K562 (cell line): ENCODE measurements at regions not wholly inside any gene's neighbourhood (a gene's known extent, or its start where the extent isn't known, plus 50 kb on each side); places are given as distances from the start of the nearest gene placed in this dataset.

Experiments
- ETV5 ChIP-seq: sonication (generic); formaldehyde crosslinking; IDR thresholded peaks from 2 replicates; pipeline ENCODE4 v1.4.0; 2020; ENCODE audit warnings: low read depth, mild to moderate bottlenecking, missing genetic modification reagents
- NBN ChIP-seq: fragments of 450-650 bp; IDR thresholded peaks from 2 replicates; pipeline ENCODE4 v1.6.1; 2016; ENCODE audit warnings: low read depth, mild to moderate bottlenecking
- PREB ChIP-seq: sonication (generic); formaldehyde crosslinking; IDR thresholded peaks from 2 replicates; pipeline ENCODE4 v1.8.1; 2023; ENCODE audit warnings: mild to moderate bottlenecking, missing genetic modification reagents
- RFX5 ChIP-seq: IDR thresholded peaks from 2 replicates; pipeline ENCODE4 v1.6.1; 2011; ENCODE audit warnings: low read depth, mild to moderate bottlenecking, improper control_type of control experiment, low read length
- TF ChIP-seq, protein P1 (sequence below), 3 experiments: IDR thresholded peaks in 2 of 3; conservative IDR thresholded peaks in 1 of 3; 2 replicates each; pipeline ENCODE4 v1.5.1; 2011 to 2012; ENCODE audit warnings: low read length in 3 of 3, mild to moderate bottlenecking in 3 of 3, control low read depth in 2 of 3, improper control_type of control experiment in 1 of 3, inconsistent platforms in 1 of 3, low read depth in 1 of 3, mixed read lengths in 1 of 3, moderate library complexity in 1 of 3; ENCODE audit not compliant: insufficient read depth in 2 of 3

- TF ChIP-seq NBN: no peak
- TF ChIP-seq, protein P1, sequence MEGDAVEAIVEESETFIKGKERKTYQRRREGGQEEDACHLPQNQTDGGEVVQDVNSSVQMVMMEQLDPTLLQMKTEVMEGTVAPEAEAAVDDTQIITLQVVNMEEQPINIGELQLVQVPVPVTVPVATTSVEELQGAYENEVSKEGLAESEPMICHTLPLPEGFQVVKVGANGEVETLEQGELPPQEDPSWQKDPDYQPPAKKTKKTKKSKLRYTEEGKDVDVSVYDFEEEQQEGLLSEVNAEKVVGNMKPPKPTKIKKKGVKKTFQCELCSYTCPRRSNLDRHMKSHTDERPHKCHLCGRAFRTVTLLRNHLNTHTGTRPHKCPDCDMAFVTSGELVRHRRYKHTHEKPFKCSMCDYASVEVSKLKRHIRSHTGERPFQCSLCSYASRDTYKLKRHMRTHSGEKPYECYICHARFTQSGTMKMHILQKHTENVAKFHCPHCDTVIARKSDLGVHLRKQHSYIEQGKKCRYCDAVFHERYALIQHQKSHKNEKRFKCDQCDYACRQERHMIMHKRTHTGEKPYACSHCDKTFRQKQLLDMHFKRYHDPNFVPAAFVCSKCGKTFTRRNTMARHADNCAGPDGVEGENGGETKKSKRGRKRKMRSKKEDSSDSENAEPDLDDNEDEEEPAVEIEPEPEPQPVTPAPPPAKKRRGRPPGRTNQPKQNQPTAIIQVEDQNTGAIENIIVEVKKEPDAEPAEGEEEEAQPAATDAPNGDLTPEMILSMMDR (IDR thresholded peaks at IDR 0.05 in 2 of 3, conservative IDR thresholded peaks at IDR 0.05 in 1 of 3; ENCODE audit: insufficient read depth in 2 of 3, low read depth in 1 of 3, low read length in 3 of 3): no peak
- TF ChIP-seq PREB (CRISPR knock-in tag): no peak
- no peak for TF ChIP-seq ETV5 (CRISPR knock-in tag)
- TF ChIP-seq RFX5: no peak
Observed at GRCh38 chr12:23352670-23353069, 596.8 kb downstream of the SOX5 start.
